Activated CD4-positive, alpha-beta memory T cell treated with anti-CD3 and anti-CD28 coated beads for 36 hours (primary cell): ENCODE measurements at regions not wholly inside any gene's neighbourhood (a gene's known extent, or its start where the extent isn't known, plus 50 kb on each side); places are given as distances from the start of the nearest gene placed in this dataset.

Experiments used
- CTCF ChIA-PET: fragments of 350-600 bp; sonication (Branson Sonifier 250); formaldehyde crosslinking; loops from one replicate; lab custom pipeline; 2021; ENCODE audit warnings: antibody characterized with exemption, inconsistent platforms; lab: Charles Lee
- POLR2A ChIA-PET: fragments of 350-600 bp; sonication (Branson Sonifier 250); formaldehyde crosslinking; loops from one replicate; lab custom pipeline; 2021; ENCODE audit warnings: antibody characterized with exemption; lab: Charles Lee
- DNase-seq: peaks from one replicate; pipeline ENCODE4 v3.0.0-alpha.2; 2020
- H3K27ac Mint-ChIP-seq: one replicate; pipeline ENCODE4 v1.8.0; 2021; ENCODE audit warnings: mixed read lengths
- H3K27me3 Mint-ChIP-seq: one replicate; pipeline ENCODE4 v1.8.0; 2021; ENCODE audit warnings: mixed read lengths
- H3K36me3 Mint-ChIP-seq: one replicate; pipeline ENCODE4 v1.8.0; 2021; ENCODE audit warnings: mixed read lengths
- H3K4me1 Mint-ChIP-seq: one replicate; pipeline ENCODE4 v1.8.0; 2021; ENCODE audit warnings: low read depth, mixed read lengths
- H3K4me3 Mint-ChIP-seq: one replicate; pipeline ENCODE4 v1.8.0; 2021; ENCODE audit warnings: mild to moderate bottlenecking, mixed read lengths
- H3K9me3 Mint-ChIP-seq: one replicate; pipeline ENCODE4 v1.8.0; 2021; ENCODE audit warnings: mixed read lengths
- intact Hi-C: fragments of 100-400 bp; cut with micrococcal nuclease; formaldehyde crosslinking; loops from one replicate; pipeline ENCODE4 v1.15.1; 2023

GRCh38 chr2:41622301-41622700 lies 425.5 kb upstream of the PKDCC start:
- intact Hi-C loops: no loop called here
- H3K4me1 Mint-ChIP-seq: no peaks in the 10 kb centered on the region
- POLR2A ChIA-PET: no interaction called here
- no peak overlapping the region for H3K27ac Mint-ChIP-seq
- H3K27me3 Mint-ChIP-seq: no peaks in the 10 kb centered on the region
- DNase-seq: no peak
- H3K36me3 Mint-ChIP-seq: no peaks in the 10 kb centered on the region
- CTCF ChIA-PET: no interaction called here
- H3K4me3 Mint-ChIP-seq: no peak overlapping the region
- H3K9me3 Mint-ChIP-seq: no peaks in the 10 kb centered on the region

GRCh38 chr2:41626936-41627335 lies 420.9 kb upstream of the PKDCC start:
- ChIA-PET POLR2A (no interaction called here), CTCF (no interaction called here)
- intact Hi-C loops: no loop called here

GRCh38 chr2:41634686-41635085 lies 413.1 kb upstream of the PKDCC start:
- Mint-ChIP-seq H3K36me3 (no peaks in the 10 kb centered on the region), H3K9me3 (no peaks in the 10 kb centered on the region), H3K4me3 (no peak overlapping the region), H3K27me3 (no peaks in the 10 kb centered on the region), H3K4me1 (no peaks in the 10 kb centered on the region), H3K27ac (no peak overlapping the region)
- no peak for DNase-seq
- CTCF ChIA-PET: no interaction called here
- POLR2A ChIA-PET: no interaction called here
- intact Hi-C loops: no loop called here

More at GRCh38 chr2:41626936-41627335, 420.9 kb upstream of the PKDCC start:
- DNase-seq: no peak
- H3K4me1 Mint-ChIP-seq: no peaks in the 10 kb centered on the region
- no peak overlapping the region for H3K27ac Mint-ChIP-seq
- H3K9me3 Mint-ChIP-seq: no peaks in the 10 kb centered on the region
- no peak overlapping the region for H3K4me3 Mint-ChIP-seq
- no peaks in the 10 kb centered on the region for H3K36me3 Mint-ChIP-seq
- no peaks in the 10 kb centered on the region for H3K27me3 Mint-ChIP-seq

GRCh38 chr2:41644936-41645335 lies 402.9 kb upstream of the PKDCC start:
- POLR2A ChIA-PET: no interaction called here
- H3K36me3 Mint-ChIP-seq: no peaks in the 10 kb centered on the region
- H3K9me3 Mint-ChIP-seq: no peaks in the 10 kb centered on the region
- no peaks in the 10 kb centered on the region for H3K4me1 Mint-ChIP-seq
- CTCF ChIA-PET: no interaction called here
- H3K4me3 Mint-ChIP-seq: no peak overlapping the region
- DNase-seq: no peak
- H3K27me3 Mint-ChIP-seq: no peaks in the 10 kb centered on the region
- no peak overlapping the region for H3K27ac Mint-ChIP-seq
- intact Hi-C loops: no loop called here

- Mint-ChIP-seq H3K27ac (no peak overlapping the region), H3K4me3 (no peak overlapping the region), H3K27me3 (no peaks in the 10 kb centered on the region), H3K9me3 (no peaks in the 10 kb centered on the region), H3K4me1 (no peaks in the 10 kb centered on the region), H3K36me3 (no peaks in the 10 kb centered on the region)
- ChIA-PET POLR2A (no interaction called here), CTCF (no interaction called here)
- intact Hi-C loops: no loop called here
- no peak for DNase-seq
These were observed 400.3 kb upstream of the PKDCC start for GRCh38 chr2:41647468-41648050.

- Mint-ChIP-seq H3K9me3 (no peaks in the 10 kb centered on the region), H3K4me1 (no peaks in the 10 kb centered on the region), H3K27me3 (peaks cover 2% of the 10 kb centered on the region), H3K4me3 (no peak overlapping the region), H3K27ac (no peak overlapping the region), H3K36me3 (no peaks in the 10 kb centered on the region)
- no peak for DNase-seq
- ChIA-PET CTCF (no interaction called here), POLR2A (no interaction called here)
- intact Hi-C loops: no loop called here
These were observed 390.6 kb upstream of the PKDCC start for GRCh38 chr2:41657226-41657625.

- no peaks in the 10 kb centered on the region for H3K9me3 Mint-ChIP-seq
- ChIA-PET CTCF (no interaction called here), POLR2A (no interaction called here)
- H3K36me3 Mint-ChIP-seq: no peaks in the 10 kb centered on the region
- no peaks in the 10 kb centered on the region for H3K4me1 Mint-ChIP-seq
- no peak for DNase-seq
- H3K4me3 Mint-ChIP-seq: no peak overlapping the region
- peaks cover 2% of the 10 kb centered on the region for H3K27me3 Mint-ChIP-seq
- intact Hi-C loops: no loop called here
- no peak overlapping the region for H3K27ac Mint-ChIP-seq
These were observed 388.1 kb upstream of the PKDCC start for GRCh38 chr2:41659758-41660157.

GRCh38 chr2:41662461-41662860 lies 385.4 kb upstream of the PKDCC start:
- Mint-ChIP-seq H3K27me3 (peaks cover 2% of the 10 kb centered on the region), H3K4me3 (no peak overlapping the region), H3K36me3 (no peaks in the 10 kb centered on the region), H3K4me1 (no peaks in the 10 kb centered on the region), H3K9me3 (no peaks in the 10 kb centered on the region), H3K27ac (no peak overlapping the region)
- intact Hi-C loops: no loop called here
- ChIA-PET CTCF (no interaction called here), POLR2A (no interaction called here)
- DNase-seq: no peak

GRCh38 chr2:41663056-41663455 lies 384.8 kb upstream of the PKDCC start:
- POLR2A ChIA-PET: no interaction called here
- CTCF ChIA-PET: no interaction called here
- Mint-ChIP-seq H3K4me1 (no peaks in the 10 kb centered on the region), H3K27me3 (peaks cover 2% of the 10 kb centered on the region), H3K4me3 (no peak overlapping the region), H3K9me3 (no peaks in the 10 kb centered on the region), H3K36me3 (no peaks in the 10 kb centered on the region), H3K27ac (no peak overlapping the region)
- no peak for DNase-seq
- intact Hi-C loops: no loop called here

GRCh38 chr2:41668529-41668928 lies 379.3 kb upstream of the PKDCC start:
- no peaks in the 10 kb centered on the region for H3K27me3 Mint-ChIP-seq
- ChIA-PET POLR2A (no interaction called here), CTCF (no interaction called here)
- H3K4me1 Mint-ChIP-seq: no peaks in the 10 kb centered on the region
- H3K4me3 Mint-ChIP-seq: no peak overlapping the region
- H3K27ac Mint-ChIP-seq: no peak overlapping the region
- DNase-seq: no peak
- H3K36me3 Mint-ChIP-seq: no peaks in the 10 kb centered on the region
- H3K9me3 Mint-ChIP-seq: no peaks in the 10 kb centered on the region
- intact Hi-C loops: no loop called here

- Mint-ChIP-seq H3K27me3 (peaks cover 1% of the 10 kb centered on the region), H3K36me3 (no peaks in the 10 kb centered on the region), H3K4me1 (no peaks in the 10 kb centered on the region), H3K4me3 (no peak overlapping the region), H3K9me3 (no peaks in the 10 kb centered on the region), H3K27ac (no peak overlapping the region)
- no peak for DNase-seq
- intact Hi-C loops: no loop called here
- CTCF ChIA-PET: no interaction called here
- POLR2A ChIA-PET: no interaction called here
These were observed 369.2 kb upstream of the PKDCC start for GRCh38 chr2:41678639-41679038.

GRCh38 chr2:41686156-41686555 lies 361.7 kb upstream of the PKDCC start:
- no peak for DNase-seq
- POLR2A ChIA-PET: no interaction called here
- Mint-ChIP-seq H3K27ac (no peak overlapping the region), H3K36me3 (no peaks in the 10 kb centered on the region), H3K4me3 (no peak overlapping the region), H3K9me3 (no peaks in the 10 kb centered on the region), H3K27me3 (peaks cover 7% of the 10 kb centered on the region), H3K4me1 (no peaks in the 10 kb centered on the region)
- CTCF ChIA-PET: interaction anchor here (0.6 kb wide), 1 partner anchor 1442 kb away, joined by 3 read pairs; no protein-coding TSS in a partner anchor
- intact Hi-C loops: no loop called here

- Mint-ChIP-seq H3K27me3 (peaks cover 7% of the 10 kb centered on the region), H3K4me1 (no peaks in the 10 kb centered on the region), H3K27ac (no peak overlapping the region), H3K4me3 (no peak overlapping the region), H3K36me3 (no peaks in the 10 kb centered on the region), H3K9me3 (no peaks in the 10 kb centered on the region)
- no peak for DNase-seq
- CTCF ChIA-PET: no interaction called here
- POLR2A ChIA-PET: no interaction called here
- intact Hi-C loops: no loop called here
These were observed 356.3 kb upstream of the PKDCC start for GRCh38 chr2:41691561-41691960.
